ENCODE measurements at regions not wholly inside any gene's neighbourhood (a gene's known extent, or its start where the extent isn't known, plus 50 kb on each side); places are given as distances from the start of the nearest gene placed in this dataset.

DNA sequence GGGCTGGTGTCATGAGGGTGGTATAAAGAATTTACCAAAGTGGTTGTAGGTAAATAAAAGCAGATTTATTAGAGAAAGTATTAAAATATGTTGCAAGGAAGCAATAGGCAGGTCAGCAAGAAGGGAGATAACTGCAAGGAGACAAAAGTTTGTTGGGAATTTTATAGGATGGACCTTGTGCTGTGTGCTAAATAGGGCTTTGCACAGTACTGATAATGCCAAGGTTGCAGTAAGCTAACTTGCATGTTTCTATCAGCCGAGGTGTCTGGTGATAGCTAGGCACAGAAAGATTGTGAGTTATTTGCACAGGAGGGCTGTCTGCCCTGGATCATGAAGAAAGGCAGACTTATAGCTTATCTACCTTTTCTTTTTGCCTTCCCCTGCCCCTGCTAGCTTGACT, 102.5 kb upstream of the SPRED1 start:
- TF ChIP-seq, protein P1, sequence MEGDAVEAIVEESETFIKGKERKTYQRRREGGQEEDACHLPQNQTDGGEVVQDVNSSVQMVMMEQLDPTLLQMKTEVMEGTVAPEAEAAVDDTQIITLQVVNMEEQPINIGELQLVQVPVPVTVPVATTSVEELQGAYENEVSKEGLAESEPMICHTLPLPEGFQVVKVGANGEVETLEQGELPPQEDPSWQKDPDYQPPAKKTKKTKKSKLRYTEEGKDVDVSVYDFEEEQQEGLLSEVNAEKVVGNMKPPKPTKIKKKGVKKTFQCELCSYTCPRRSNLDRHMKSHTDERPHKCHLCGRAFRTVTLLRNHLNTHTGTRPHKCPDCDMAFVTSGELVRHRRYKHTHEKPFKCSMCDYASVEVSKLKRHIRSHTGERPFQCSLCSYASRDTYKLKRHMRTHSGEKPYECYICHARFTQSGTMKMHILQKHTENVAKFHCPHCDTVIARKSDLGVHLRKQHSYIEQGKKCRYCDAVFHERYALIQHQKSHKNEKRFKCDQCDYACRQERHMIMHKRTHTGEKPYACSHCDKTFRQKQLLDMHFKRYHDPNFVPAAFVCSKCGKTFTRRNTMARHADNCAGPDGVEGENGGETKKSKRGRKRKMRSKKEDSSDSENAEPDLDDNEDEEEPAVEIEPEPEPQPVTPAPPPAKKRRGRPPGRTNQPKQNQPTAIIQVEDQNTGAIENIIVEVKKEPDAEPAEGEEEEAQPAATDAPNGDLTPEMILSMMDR (IDR thresholded peaks at IDR 0.05; ENCODE audit: unreplicated experiment), result no peak
- Mint-ChIP-seq H3K9me3 (ENCODE audit: unreplicated experiment) (no peaks in the 10 kb centered on the region), H3K36me3 (ENCODE audit: insufficient read depth, unreplicated experiment) (no peaks in the 10 kb centered on the region), H3K4me1 (ENCODE audit: insufficient read depth, unreplicated experiment) (no peaks in the 10 kb centered on the region), H3K27ac (ENCODE audit: low read depth, unreplicated experiment) (no peak overlapping the region), H3K27me3 (ENCODE audit: insufficient read depth, unreplicated experiment) (no peaks in the 10 kb centered on the region), H3K4me3 (ENCODE audit: unreplicated experiment) (no peak overlapping the region)
- CTCF ChIA-PET, result interaction anchor here (0.6 kb wide), 2 partner anchors 33 to 425 kb away, joined by 3 read pairs; no protein-coding TSS in a partner anchor
- intact Hi-C loops (cut with micrococcal nuclease), result no loop called here
- no TSS peak for BruUV-seq (replicated peaks)
- DNase-seq (ENCODE audit: unreplicated experiment), result no peak
- POLR2A ChIA-PET, result no interaction called here

DNA sequence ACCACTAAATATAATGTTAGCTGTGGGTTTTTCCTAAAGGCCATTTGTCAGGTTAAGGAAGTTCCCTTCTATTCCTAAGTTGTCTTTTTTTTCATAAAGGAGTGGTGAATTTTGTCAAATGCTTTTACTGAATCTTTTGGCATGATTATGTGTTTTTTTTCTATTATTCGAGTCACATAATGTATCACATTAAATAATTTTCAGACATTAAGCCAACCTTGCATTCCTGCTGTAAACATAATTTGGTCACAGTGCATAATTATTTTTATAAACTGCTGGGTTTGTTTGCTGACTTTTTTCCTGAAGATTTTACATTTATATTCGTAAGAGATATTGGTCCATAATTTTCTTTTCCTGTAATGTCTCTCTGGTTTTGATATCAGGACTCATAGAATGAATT, 101.8 kb upstream of the SPRED1 start:
- no peaks in the 10 kb centered on the region for H3K36me3 Mint-ChIP-seq (ENCODE audit: insufficient read depth, unreplicated experiment)
- H3K4me3 Mint-ChIP-seq (ENCODE audit: unreplicated experiment), result no peak overlapping the region
- H3K27ac Mint-ChIP-seq (ENCODE audit: low read depth, unreplicated experiment), result no peak overlapping the region
- no peak for DNase-seq (ENCODE audit: unreplicated experiment)
- no TSS peak for BruUV-seq (replicated peaks)
- H3K4me1 Mint-ChIP-seq (ENCODE audit: insufficient read depth, unreplicated experiment), result no peaks in the 10 kb centered on the region
- ChIA-PET POLR2A (no interaction called here), CTCF (interaction anchor here (0.6 kb wide), 1 partner anchor 34 kb away, joined by 3 read pairs; no protein-coding TSS in a partner anchor)
- intact Hi-C loops (cut with micrococcal nuclease), result no loop called here
- TF ChIP-seq, protein P1 (IDR thresholded peaks at IDR 0.05; ENCODE audit: unreplicated experiment), result no peak
- peaks cover under 1% of the 10 kb centered on the region for H3K9me3 Mint-ChIP-seq (ENCODE audit: unreplicated experiment)
- H3K27me3 Mint-ChIP-seq (ENCODE audit: insufficient read depth, unreplicated experiment), result no peaks in the 10 kb centered on the region

DNA sequence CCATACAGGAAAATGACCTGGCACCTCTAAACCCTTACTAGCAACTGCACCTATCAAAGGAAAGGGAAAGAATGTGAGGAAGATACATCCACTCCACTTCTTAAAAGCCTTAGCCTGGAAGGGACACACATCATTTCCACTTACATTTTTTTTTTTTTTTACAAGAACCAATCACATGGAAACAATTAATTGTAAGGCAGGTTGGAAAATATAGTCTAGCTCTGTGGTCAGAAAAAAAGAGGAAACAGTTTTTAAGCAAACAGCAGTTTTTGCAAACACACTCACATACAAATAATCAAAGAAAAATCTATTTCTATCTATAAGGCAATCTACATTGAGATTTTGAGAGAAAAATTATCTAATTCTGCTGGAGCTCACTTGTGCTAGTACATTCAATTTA, 98.9 kb upstream of the SPRED1 start:
- H3K4me3 Mint-ChIP-seq (ENCODE audit: unreplicated experiment), result no peak overlapping the region
- no peak for DNase-seq (ENCODE audit: unreplicated experiment)
- no peaks in the 10 kb centered on the region for H3K36me3 Mint-ChIP-seq (ENCODE audit: insufficient read depth, unreplicated experiment)
- POLR2A ChIA-PET, result no interaction called here
- TF ChIP-seq, protein P1 (IDR thresholded peaks at IDR 0.05; ENCODE audit: unreplicated experiment), result no peak
- H3K27ac Mint-ChIP-seq (ENCODE audit: low read depth, unreplicated experiment), result no peak overlapping the region
- no TSS peak for BruUV-seq (replicated peaks)
- H3K27me3 Mint-ChIP-seq (ENCODE audit: insufficient read depth, unreplicated experiment), result no peaks in the 10 kb centered on the region
- intact Hi-C loops (cut with micrococcal nuclease), result no loop called here
- CTCF ChIA-PET, result interaction anchor here (0.6 kb wide), 2 partner anchors 173 to 1564 kb away, joined by 3 read pairs; no protein-coding TSS in a partner anchor
- H3K9me3 Mint-ChIP-seq (ENCODE audit: unreplicated experiment), result peaks cover 7% of the 10 kb centered on the region
- H3K4me1 Mint-ChIP-seq (ENCODE audit: insufficient read depth, unreplicated experiment), result no peaks in the 10 kb centered on the region

DNA sequence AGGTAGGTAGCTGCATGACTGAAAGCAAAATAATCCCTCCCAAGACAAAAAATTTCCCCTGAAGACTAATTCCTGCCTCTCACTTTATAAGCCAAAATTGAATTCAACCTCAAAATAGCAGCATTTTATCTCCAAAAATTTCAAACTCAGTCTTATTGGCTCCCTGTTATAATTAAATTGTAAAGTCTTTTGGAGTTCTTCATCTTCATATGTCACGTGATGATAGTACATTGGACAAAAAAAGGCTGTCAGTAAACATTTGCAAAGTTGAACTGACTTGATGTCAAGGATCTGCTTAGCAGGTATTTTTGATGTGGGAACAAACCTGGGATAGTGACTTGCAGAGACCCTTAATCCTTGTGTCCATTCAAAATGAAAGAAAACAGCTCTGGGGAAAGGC, 98.4 kb upstream of the SPRED1 start:
- no peak overlapping the region for H3K27ac Mint-ChIP-seq (ENCODE audit: low read depth, unreplicated experiment)
- no peak overlapping the region for H3K4me3 Mint-ChIP-seq (ENCODE audit: unreplicated experiment)
- intact Hi-C loops (cut with micrococcal nuclease), result no loop called here
- ChIA-PET CTCF (interaction anchor here (0.6 to 1.3 kb wide), 2 partner anchors 18 to 173 kb away, joined by 3 to 5 read pairs; no protein-coding TSS in a partner anchor), POLR2A (no interaction called here)
- DNase-seq (ENCODE audit: unreplicated experiment), result no peak
- no peaks in the 10 kb centered on the region for H3K36me3 Mint-ChIP-seq (ENCODE audit: insufficient read depth, unreplicated experiment)
- TF ChIP-seq, protein P1 (IDR thresholded peaks at IDR 0.05; ENCODE audit: unreplicated experiment), result no peak
- H3K27me3 Mint-ChIP-seq (ENCODE audit: insufficient read depth, unreplicated experiment), result no peaks in the 10 kb centered on the region
- no TSS peak for BruUV-seq (replicated peaks)
- H3K9me3 Mint-ChIP-seq (ENCODE audit: unreplicated experiment), result peaks cover 7% of the 10 kb centered on the region
- no peaks in the 10 kb centered on the region for H3K4me1 Mint-ChIP-seq (ENCODE audit: insufficient read depth, unreplicated experiment)

All from MCF 10A (cell line).